OCI-LY3 (cell line): ENCODE measurements at regions not wholly inside any gene's neighbourhood (a gene's known extent, or its start where the extent isn't known, plus 50 kb on each side); places are given as distances from the start of the nearest gene placed in this dataset.

ENCODE experiments used
- H2AFZ ChIP-seq: fragments of 200-600, 300-600 bp; shearing (Covaris generic); 2 replicates; pipeline ENCODE4 v1.6.0; 2014; ENCODE audit warnings: antibody characterized with exemption, low read depth, low read length
- H3K27ac ChIP-seq: fragments of 200-600, 300-600 bp; sonication (generic); 2 replicates; pipeline ENCODE4 v1.5.1; 2014; ENCODE audit warnings: mild to moderate bottlenecking, low read length, moderate library complexity, mixed read lengths
- H3K27me3 ChIP-seq: fragments of 200-600, 300-600 bp; sonication (generic); 2 replicates; pipeline ENCODE4 v1.6.1; 2014; ENCODE audit warnings: low read depth, low read length, mixed read lengths
- H3K36me3 ChIP-seq: fragments of 200-600, 300-600 bp; sonication (generic); replicated peaks from 2 replicates; pipeline ENCODE3; 2014; ENCODE audit warnings: low read depth, low read length, mixed read lengths
- H3K4me1 ChIP-seq: fragments of 300-600, 200-600 bp; sonication (generic); 2 replicates; pipeline ENCODE4 v1.6.1; 2014; ENCODE audit warnings: low read length, mixed read lengths
- H3K4me2 ChIP-seq: fragments of 200-600, 300-600 bp; sonication (generic); 2 replicates; pipeline ENCODE4 v1.6.1; 2014; ENCODE audit warnings: low read length, mixed read lengths
- H3K4me3 ChIP-seq: fragments of 300-600, 200-600 bp; sonication (generic); 2 replicates; pipeline ENCODE4 v1.5.1; 2014; ENCODE audit warnings: antibody characterized with exemption, mild to moderate bottlenecking, low read length, moderate library complexity
- H3K79me2 ChIP-seq: fragments of 300-600, 200-600 bp; shearing (Covaris generic); 2 replicates; pipeline ENCODE4 v1.6.1; 2014; ENCODE audit warnings: mild to moderate bottlenecking, low read length, mixed read lengths
- H3K9ac ChIP-seq: fragments of 300-600, 200-600 bp; shearing (Covaris generic); 2 replicates; pipeline ENCODE4 v1.6.0; 2014; ENCODE audit warnings: mild to moderate bottlenecking, low read length, moderate library complexity
- H3K9me3 ChIP-seq: fragments of 200-600, 300-600 bp; shearing (Covaris generic); 2 replicates; pipeline ENCODE4 v1.6.1; 2014; ENCODE audit warnings: low read length, mixed read lengths; ENCODE audit not compliant: insufficient read depth
- H4K20me1 ChIP-seq: fragments of 200-600, 300-600 bp; sonication (generic); 2 replicates; pipeline ENCODE4 v1.6.1; 2016; ENCODE audit warnings: low read length, mixed read lengths; ENCODE audit not compliant: insufficient read depth
- CTCF ChIP-seq: fragments of 200-600, 300-600 bp; sonication (generic); IDR thresholded peaks from 2 replicates; pipeline ENCODE4 v1.5.1; 2014; ENCODE audit warnings: antibody characterized with exemption, low read length, low read depth
- EZH2phosphoT487 ChIP-seq: fragments of 200-600 bp; shearing (Covaris generic); IDR thresholded peaks from 2 replicates; pipeline ENCODE4 v1.6.1; 2018; ENCODE audit warnings: antibody characterized with exemption, mixed run types, low read depth

GRCh38 chr7:85290269-85290668, 103.4 kb upstream of the SEMA3D start:
- Histone ChIP-seq H3K27ac (peak overlapping the region; percentile 29; the same call in 1 of the 2 replicates), H3K27me3 (no peaks in the 10 kb centered on the region), H3K79me2 (no peaks in the 10 kb centered on the region), H4K20me1 (no peaks in the 10 kb centered on the region), H2AFZ (no peak overlapping the region), H3K4me3 (peak overlapping the region; percentile 17), H3K9ac (no peak overlapping the region), H3K4me2 (peak overlapping the region; percentile 50), H3K4me1 (peaks cover 40% of the 10 kb centered on the region), H3K36me3 (no peaks in the 10 kb centered on the region), H3K9me3 (no peaks in the 10 kb centered on the region)
- TF ChIP-seq CTCF: no peak
- no peak for TF ChIP-seq EZH2phosphoT487

- Histone ChIP-seq H3K27ac (no peak overlapping the region; the same call in 1 of the 2 replicates), H3K4me3 (peak overlapping the region; percentile 37; the same call in 1 of the 2 replicates), H3K4me1 (peaks cover 40% of the 10 kb centered on the region), H3K27me3 (no peaks in the 10 kb centered on the region), H4K20me1 (no peaks in the 10 kb centered on the region), H3K36me3 (no peaks in the 10 kb centered on the region), H3K4me2 (peak overlapping the region; percentile 50), H3K9ac (no peak overlapping the region), H3K79me2 (no peaks in the 10 kb centered on the region), H3K9me3 (no peaks in the 10 kb centered on the region), H2AFZ (no peak overlapping the region)
- TF ChIP-seq CTCF: no peak
- no peak for TF ChIP-seq EZH2phosphoT487
Measured at GRCh38 chr7:85289279-85289678, 102.4 kb upstream of the SEMA3D start.

- Histone ChIP-seq H3K9ac (no peak overlapping the region), H3K36me3 (no peaks in the 10 kb centered on the region), H3K9me3 (no peaks in the 10 kb centered on the region), H3K4me2 (no peak overlapping the region), H3K4me3 (no peak overlapping the region), H3K27ac (no peak overlapping the region), H2AFZ (no peak overlapping the region), H3K4me1 (peaks cover 26% of the 10 kb centered on the region), H3K27me3 (no peaks in the 10 kb centered on the region), H3K79me2 (no peaks in the 10 kb centered on the region), H4K20me1 (no peaks in the 10 kb centered on the region)
- TF ChIP-seq CTCF (no peak), EZH2phosphoT487 (no peak)
Measured at GRCh38 chr7:85287106-85287825, 100.4 kb upstream of the SEMA3D start.

GRCh38 chr7:85286446-85286845, 99.6 kb upstream of the SEMA3D start:
- Histone ChIP-seq H3K4me2 (no peak overlapping the region), H3K4me1 (peaks cover 26% of the 10 kb centered on the region), H3K9me3 (no peaks in the 10 kb centered on the region), H3K27ac (no peak overlapping the region), H3K9ac (no peak overlapping the region), H4K20me1 (no peaks in the 10 kb centered on the region), H3K27me3 (no peaks in the 10 kb centered on the region), H3K4me3 (no peak overlapping the region), H3K79me2 (no peaks in the 10 kb centered on the region), H3K36me3 (no peaks in the 10 kb centered on the region), H2AFZ (no peak overlapping the region)
- TF ChIP-seq CTCF (no peak), EZH2phosphoT487 (no peak)
